OCI-LY3 (cell line): ENCODE measurements at regions not wholly inside any gene's neighbourhood (a gene's known extent, or its start where the extent isn't known, plus 50 kb on each side); places are given as distances from the start of the nearest gene placed in this dataset.

Experiments
- H2AFZ ChIP-seq: fragments of 200-600, 300-600 bp; shearing (Covaris generic); 2 replicates; pipeline ENCODE4 v1.6.0; 2014; ENCODE audit warnings: antibody characterized with exemption, low read depth, low read length
- H3K27ac ChIP-seq: fragments of 200-600, 300-600 bp; sonication (generic); 2 replicates; pipeline ENCODE4 v1.5.1; 2014; ENCODE audit warnings: mild to moderate bottlenecking, low read length, moderate library complexity, mixed read lengths
- H3K27me3 ChIP-seq: fragments of 200-600, 300-600 bp; sonication (generic); 2 replicates; pipeline ENCODE4 v1.6.1; 2014; ENCODE audit warnings: low read depth, low read length, mixed read lengths
- H3K36me3 ChIP-seq: fragments of 200-600, 300-600 bp; sonication (generic); replicated peaks from 2 replicates; pipeline ENCODE3; 2014; ENCODE audit warnings: low read depth, low read length, mixed read lengths
- H3K4me1 ChIP-seq: fragments of 300-600, 200-600 bp; sonication (generic); 2 replicates; pipeline ENCODE4 v1.6.1; 2014; ENCODE audit warnings: low read length, mixed read lengths
- H3K4me2 ChIP-seq: fragments of 200-600, 300-600 bp; sonication (generic); 2 replicates; pipeline ENCODE4 v1.6.1; 2014; ENCODE audit warnings: low read length, mixed read lengths
- H3K4me3 ChIP-seq: fragments of 300-600, 200-600 bp; sonication (generic); 2 replicates; pipeline ENCODE4 v1.5.1; 2014; ENCODE audit warnings: antibody characterized with exemption, mild to moderate bottlenecking, low read length, moderate library complexity
- H3K79me2 ChIP-seq: fragments of 300-600, 200-600 bp; shearing (Covaris generic); 2 replicates; pipeline ENCODE4 v1.6.1; 2014; ENCODE audit warnings: mild to moderate bottlenecking, low read length, mixed read lengths
- H3K9ac ChIP-seq: fragments of 300-600, 200-600 bp; shearing (Covaris generic); 2 replicates; pipeline ENCODE4 v1.6.0; 2014; ENCODE audit warnings: mild to moderate bottlenecking, low read length, moderate library complexity
- H3K9me3 ChIP-seq: fragments of 200-600, 300-600 bp; shearing (Covaris generic); 2 replicates; pipeline ENCODE4 v1.6.1; 2014; ENCODE audit warnings: low read length, mixed read lengths; ENCODE audit not compliant: insufficient read depth
- H4K20me1 ChIP-seq: fragments of 200-600, 300-600 bp; sonication (generic); 2 replicates; pipeline ENCODE4 v1.6.1; 2016; ENCODE audit warnings: low read length, mixed read lengths; ENCODE audit not compliant: insufficient read depth
- EZH2phosphoT487 ChIP-seq: fragments of 200-600 bp; shearing (Covaris generic); IDR thresholded peaks from 2 replicates; pipeline ENCODE4 v1.6.1; 2018; ENCODE audit warnings: antibody characterized with exemption, mixed run types, low read depth
- TF ChIP-seq, protein P1 (sequence below): fragments of 200-600, 300-600 bp; sonication (generic); IDR thresholded peaks from 2 replicates; pipeline ENCODE4 v1.5.1; 2014; ENCODE audit warnings: antibody characterized with exemption, low read length, low read depth

DNA sequence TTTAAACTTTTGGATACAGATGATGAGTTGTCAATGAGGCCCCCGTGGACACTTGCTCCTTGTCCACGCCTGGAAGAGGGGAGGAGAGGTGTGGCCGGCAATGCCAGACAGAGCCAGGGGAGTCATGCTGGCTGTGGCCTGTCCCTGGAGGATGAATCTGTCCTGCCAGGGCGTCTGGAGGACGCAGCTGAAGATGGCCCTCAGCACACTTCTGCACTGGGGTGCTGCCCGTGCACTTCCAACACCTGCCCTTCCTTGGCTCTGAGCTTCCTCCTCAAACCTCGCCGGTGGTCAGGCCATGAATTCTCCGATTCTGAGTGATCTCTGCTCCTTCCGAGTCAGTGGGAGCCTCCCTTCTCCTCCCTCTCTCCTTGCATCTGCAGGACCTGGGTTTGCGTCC, 56.4 kb downstream of the KCNF1 start:
- H3K36me3 ChIP-seq, result no peaks in the 10 kb centered on the region
- no peak overlapping the region for H3K9ac ChIP-seq
- H3K27me3 ChIP-seq, result peaks cover 26% of the 10 kb centered on the region
- no peak overlapping the region for H3K4me2 ChIP-seq
- no peak overlapping the region for H3K4me3 ChIP-seq
- H3K4me1 ChIP-seq, result peaks cover 17% of the 10 kb centered on the region
- no peaks in the 10 kb centered on the region for H3K79me2 ChIP-seq
- no peak overlapping the region for H3K27ac ChIP-seq
- H3K9me3 ChIP-seq, result no peaks in the 10 kb centered on the region
- no peaks in the 10 kb centered on the region for H4K20me1 ChIP-seq
- TF ChIP-seq, protein P1, sequence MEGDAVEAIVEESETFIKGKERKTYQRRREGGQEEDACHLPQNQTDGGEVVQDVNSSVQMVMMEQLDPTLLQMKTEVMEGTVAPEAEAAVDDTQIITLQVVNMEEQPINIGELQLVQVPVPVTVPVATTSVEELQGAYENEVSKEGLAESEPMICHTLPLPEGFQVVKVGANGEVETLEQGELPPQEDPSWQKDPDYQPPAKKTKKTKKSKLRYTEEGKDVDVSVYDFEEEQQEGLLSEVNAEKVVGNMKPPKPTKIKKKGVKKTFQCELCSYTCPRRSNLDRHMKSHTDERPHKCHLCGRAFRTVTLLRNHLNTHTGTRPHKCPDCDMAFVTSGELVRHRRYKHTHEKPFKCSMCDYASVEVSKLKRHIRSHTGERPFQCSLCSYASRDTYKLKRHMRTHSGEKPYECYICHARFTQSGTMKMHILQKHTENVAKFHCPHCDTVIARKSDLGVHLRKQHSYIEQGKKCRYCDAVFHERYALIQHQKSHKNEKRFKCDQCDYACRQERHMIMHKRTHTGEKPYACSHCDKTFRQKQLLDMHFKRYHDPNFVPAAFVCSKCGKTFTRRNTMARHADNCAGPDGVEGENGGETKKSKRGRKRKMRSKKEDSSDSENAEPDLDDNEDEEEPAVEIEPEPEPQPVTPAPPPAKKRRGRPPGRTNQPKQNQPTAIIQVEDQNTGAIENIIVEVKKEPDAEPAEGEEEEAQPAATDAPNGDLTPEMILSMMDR, result no peak
- TF ChIP-seq EZH2phosphoT487, result no peak
- H2AFZ ChIP-seq, result no peak overlapping the region

DNA sequence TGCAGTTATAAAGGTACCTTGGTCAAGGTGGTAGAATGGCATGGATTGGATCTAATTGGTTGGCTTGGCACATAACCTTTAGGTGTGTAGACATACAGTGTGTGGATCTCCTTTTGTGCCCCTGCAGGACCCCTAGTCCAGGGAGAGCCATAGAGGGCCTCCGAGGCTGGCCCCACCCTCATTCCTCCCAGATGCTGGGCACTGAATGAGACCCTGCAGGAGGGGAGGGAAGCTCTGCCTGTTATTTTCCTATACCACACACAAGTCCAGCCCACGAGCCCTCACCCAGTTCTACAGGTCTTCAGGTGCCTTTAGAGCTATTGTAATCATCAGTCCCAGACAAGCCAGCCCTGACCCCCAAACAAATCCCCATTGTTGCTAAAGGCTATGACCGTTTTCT, 58.9 kb downstream of the KCNF1 start:
- Histone ChIP-seq H3K4me1 (no peaks in the 10 kb centered on the region), H3K27me3 (peaks cover 16% of the 10 kb centered on the region)

DNA sequence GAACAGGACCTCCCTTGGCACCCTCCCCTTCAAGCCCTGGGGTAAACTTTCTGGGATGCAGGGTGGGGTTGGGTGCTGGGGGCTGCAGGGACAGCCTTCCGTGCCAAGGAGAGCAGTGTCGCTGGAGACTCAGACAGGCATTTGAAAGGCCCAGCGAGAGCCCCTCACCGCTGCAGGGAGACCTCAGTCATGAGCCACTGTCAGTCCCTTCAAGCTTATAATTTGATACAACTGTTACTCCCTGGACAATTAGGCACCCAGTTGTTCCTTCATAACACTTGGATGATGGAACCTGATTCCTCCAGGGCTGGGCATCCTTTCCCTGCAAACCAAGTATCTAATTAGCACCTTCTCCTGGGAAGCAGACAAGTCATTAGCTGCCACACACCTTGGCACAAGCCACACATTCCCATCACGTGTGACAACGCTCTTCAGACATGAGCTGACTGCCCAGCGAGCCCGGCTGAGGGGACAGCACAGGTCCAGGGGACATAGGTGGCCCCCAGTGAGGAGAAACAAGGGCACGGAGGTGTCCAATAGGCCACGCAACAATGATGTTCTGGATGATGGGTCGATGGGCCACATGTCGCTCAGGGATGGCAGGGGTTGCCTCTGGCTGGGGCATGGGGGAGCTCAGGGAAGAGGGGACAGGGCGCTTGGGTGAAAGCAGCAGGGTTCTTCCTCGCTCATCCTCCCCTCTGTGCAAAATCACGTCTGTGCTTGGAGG, 59.6 kb downstream of the KCNF1 start:
- H3K4me1 ChIP-seq, result no peaks in the 10 kb centered on the region
- no peaks in the 10 kb centered on the region for H4K20me1 ChIP-seq
- H2AFZ ChIP-seq, result no peak overlapping the region
- H3K36me3 ChIP-seq, result no peaks in the 10 kb centered on the region
- H3K27ac ChIP-seq, result no peak overlapping the region
- peaks cover 16% of the 10 kb centered on the region for H3K27me3 ChIP-seq
- H3K4me2 ChIP-seq, result no peak overlapping the region
- TF ChIP-seq, protein P1, result no peak
- TF ChIP-seq EZH2phosphoT487, result no peak
- H3K9me3 ChIP-seq, result no peaks in the 10 kb centered on the region
- no peak overlapping the region for H3K4me3 ChIP-seq
- no peaks in the 10 kb centered on the region for H3K79me2 ChIP-seq
- H3K9ac ChIP-seq, result no peak overlapping the region

More for the DNA sequence above, 58.9 kb downstream of the KCNF1 start:
- H3K79me2 ChIP-seq, result no peaks in the 10 kb centered on the region
- no peak overlapping the region for H2AFZ ChIP-seq
- no peaks in the 10 kb centered on the region for H4K20me1 ChIP-seq
- no peaks in the 10 kb centered on the region for H3K9me3 ChIP-seq
- H3K27ac ChIP-seq, result no peak overlapping the region
- no peak overlapping the region for H3K9ac ChIP-seq
- no peak overlapping the region for H3K4me2 ChIP-seq
- no peaks in the 10 kb centered on the region for H3K36me3 ChIP-seq
- TF ChIP-seq EZH2phosphoT487, result no peak
- TF ChIP-seq, protein P1, result no peak
- H3K4me3 ChIP-seq, result no peak overlapping the region

DNA sequence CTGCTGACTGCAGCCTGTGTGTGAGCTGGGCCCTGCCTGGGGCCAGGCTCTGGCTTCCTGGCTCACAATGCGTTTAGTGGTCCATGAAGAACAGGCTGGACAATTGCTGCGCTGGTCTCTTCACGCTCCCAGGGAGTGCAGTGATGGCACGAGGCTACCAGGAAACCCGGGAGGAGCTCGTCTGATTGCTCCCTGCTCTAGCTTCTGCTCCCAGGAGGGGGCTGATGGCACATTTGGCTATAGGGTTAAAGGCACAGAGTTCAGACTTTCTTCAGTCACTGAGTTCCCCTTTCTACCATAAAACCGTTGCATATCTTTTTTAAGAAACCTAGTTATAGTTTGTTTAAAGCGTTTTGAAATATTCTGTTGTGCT, 60.1 kb downstream of the KCNF1 start:
- Histone ChIP-seq H3K36me3 (no peaks in the 10 kb centered on the region), H3K27ac (no peak overlapping the region), H3K4me3 (no peak overlapping the region), H3K9ac (no peak overlapping the region), H3K79me2 (no peaks in the 10 kb centered on the region), H4K20me1 (no peaks in the 10 kb centered on the region), H3K4me2 (no peak overlapping the region), H3K4me1 (no peaks in the 10 kb centered on the region), H3K9me3 (no peaks in the 10 kb centered on the region), H3K27me3 (peaks cover 16% of the 10 kb centered on the region), H2AFZ (no peak overlapping the region)
- TF ChIP-seq, protein P1, result no peak
- no peak for TF ChIP-seq EZH2phosphoT487
